Ramos (cell line): ENCODE measurements at regions not wholly inside any gene's neighbourhood (a gene's known extent, or its start where the extent isn't known, plus 50 kb on each side); places are given as distances from the start of the nearest gene placed in this dataset.
"Not testable (repeated sequence)": the region's sequence is repeated elsewhere in the genome, so short reads cannot be mapped to it uniquely, and the experiment has no call there.

Source experiments
- in situ Hi-C: fragments of 300-500 bp; cut with MboI; formaldehyde crosslinking; loops from one replicate; pipeline ENCODE4 v1.14.3; 2022; ENCODE audit warnings: low sequenced_read_pairs; ENCODE audit not compliant: unreplicated experiment

DNA sequence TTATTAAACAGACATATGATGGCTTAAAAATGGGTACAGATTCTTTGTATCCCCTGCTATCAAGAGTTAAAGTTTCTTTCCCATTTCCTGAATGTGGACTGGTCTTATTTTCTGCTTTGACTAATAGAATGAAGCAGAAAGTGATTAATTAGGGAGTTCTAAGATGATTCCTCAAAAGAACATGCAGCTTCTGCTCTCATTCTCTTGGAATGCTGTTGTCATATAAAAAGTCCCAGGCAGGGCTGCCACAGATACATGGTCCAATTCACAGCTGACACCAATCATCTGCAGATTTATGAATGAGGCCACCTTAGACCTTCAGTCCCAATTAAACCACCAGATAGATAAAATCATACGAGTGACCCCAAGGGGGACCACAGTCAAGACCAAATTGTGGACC is 844.5 kb upstream of the RAG2 start:
- in situ Hi-C loops = no loop called here

DNA sequence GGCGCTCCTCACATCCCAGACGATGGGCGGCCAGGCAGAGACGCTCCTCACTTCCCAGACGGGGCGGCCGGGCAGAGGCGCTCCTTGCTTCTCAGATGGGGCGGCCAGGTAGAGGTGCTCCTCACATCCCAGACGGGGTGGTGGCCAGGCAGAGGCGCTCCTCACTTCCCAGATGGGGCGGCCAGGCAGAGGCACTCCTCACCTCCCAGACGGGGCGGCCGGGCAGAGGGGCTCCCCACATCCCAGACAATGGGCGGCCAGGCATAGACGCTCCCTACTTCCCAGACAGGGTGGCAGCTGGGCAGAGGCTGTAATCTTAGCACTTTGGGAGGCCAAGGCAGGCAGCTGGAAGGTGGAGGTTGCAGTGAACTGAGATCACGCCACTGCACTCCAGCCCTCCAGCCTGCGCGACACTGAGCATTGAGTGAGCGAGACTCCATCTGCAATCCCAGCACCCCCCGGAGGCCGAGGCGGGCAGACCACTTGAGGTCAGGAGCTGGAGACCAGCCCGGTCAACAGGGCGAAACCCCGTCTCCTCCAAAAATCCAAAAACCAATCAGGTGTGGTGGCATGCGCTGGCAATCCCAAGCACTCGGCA is 833.7 kb upstream of the RAG2 start:
- in situ Hi-C loops = not testable (repeated sequence)

GRCh38 chr11:37430966-37431632 is 833.1 kb upstream of the RAG2 start:
- in situ Hi-C loops = not testable (repeated sequence)

DNA sequence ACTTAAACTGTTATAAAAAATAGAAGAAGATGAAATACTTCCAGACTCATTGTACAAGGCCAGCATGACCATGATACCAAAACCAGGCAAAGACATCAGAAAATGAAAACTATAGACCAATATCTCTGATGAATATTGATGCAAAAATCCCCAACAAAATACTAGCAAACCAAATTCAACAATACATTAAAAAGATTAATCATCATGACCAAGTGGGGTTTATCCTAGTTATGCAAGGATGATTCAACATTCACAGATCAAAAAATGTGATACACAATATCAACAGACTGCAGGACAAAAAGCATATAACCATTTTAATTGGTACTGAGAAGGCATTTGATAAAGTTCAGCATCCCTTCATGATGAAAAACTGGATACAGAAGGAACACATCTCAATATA is 824.5 kb upstream of the RAG2 start:
- in situ Hi-C loops = no loop called here

- in situ Hi-C loops = no loop called here
Measured at GRCh38 chr11:37411289-37411688, 813.3 kb upstream of the RAG2 start.

DNA sequence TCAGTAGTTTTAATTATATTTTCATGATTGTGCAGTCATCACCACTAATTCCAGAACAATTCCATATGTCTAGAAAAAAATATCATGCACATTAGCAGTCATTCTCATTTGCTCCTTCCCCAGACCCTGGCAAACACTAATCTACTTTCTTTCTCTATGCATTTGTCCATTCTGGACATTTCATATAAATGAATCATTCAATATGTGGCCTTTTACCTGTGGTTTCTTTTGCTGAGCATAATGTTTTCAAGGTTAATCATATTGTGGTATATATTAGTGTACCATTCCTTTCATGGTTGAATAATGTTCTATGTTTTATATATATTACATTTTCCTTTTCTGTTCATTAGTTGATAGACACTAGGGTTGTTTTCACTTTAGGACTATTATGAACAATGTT is 811.1 kb upstream of the RAG2 start:
- in situ Hi-C loops = no loop called here

DNA sequence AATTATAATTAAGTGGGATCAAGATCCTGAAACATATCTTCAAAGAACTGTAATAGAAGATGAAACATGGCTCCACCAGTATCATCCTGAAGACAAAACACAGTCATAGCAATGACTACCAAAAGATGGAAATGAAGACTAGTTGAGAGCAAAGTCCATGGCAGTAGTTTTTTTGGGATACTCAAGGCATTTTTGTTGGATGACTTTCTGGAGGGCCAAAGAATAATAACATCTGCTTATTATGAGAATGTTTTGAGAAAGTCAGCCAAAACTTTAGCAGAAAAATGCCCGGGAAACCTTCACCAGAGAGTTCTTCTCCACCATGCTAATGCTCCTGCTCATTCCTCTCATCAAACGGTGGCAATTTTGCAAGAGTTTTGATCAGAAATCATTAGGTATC is 809.4 kb upstream of the RAG2 start:
- in situ Hi-C loops = no loop called here

DNA sequence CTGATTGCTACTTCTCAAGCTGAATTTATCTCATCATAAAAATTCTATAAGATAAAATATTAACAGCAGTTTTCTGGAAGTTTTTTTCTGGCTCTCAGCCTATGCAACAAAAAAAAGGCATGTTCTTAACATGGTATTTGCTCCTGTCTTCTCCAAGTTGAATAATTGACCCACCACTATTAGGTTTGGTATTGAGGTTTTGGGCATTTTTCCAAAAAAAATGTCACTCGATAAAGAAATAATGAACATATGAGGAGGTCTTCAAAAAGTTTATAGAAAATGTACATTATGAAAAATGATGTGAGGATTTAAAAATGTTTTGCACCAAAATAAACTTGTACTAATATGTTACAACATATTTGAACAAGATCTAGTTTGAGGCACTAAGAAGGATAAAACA is 808.6 kb upstream of the RAG2 start:
- in situ Hi-C loops = no loop called here

DNA sequence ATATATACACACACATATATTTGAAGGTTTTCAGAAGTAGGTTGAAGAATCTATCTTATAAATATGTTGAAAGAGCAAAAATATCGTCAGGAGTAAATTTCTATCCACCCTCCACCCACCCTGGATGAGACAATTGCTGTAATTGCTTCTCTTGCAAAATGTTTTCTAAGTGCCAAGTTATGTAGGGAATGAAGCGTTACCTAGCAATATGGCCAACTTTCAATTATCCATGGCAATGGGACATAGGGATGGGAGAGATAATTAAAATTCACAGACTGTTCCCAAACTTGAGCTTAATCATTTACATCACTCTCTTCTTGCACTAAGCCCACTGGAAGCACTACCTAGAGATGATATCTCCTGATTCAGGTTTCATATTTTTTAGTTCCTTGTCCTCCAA is 806.2 kb upstream of the RAG2 start:
- in situ Hi-C loops = no loop called here

DNA sequence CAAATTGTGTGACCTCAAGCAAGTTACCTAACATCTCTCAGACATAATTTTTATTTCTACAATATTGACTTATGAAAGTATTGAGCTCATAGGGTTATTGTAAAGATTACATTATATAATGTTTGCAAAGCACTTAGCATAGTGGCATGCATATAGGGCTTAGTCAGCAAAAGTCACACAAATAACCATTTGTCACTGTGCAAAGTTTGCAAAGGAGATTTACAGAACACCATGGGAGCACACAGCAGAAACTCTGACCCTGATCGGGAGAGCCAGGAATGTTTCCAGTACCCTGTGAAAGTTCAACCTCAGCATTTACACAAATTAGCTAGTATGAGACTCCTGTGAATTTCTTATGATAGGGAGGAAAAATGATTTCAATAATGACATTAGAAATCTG is 804.6 kb upstream of the RAG2 start:
- in situ Hi-C loops = no loop called here

GRCh38 chr11:37394236-37394870 is 796.3 kb upstream of the RAG2 start:
- in situ Hi-C loops = no loop called here

DNA sequence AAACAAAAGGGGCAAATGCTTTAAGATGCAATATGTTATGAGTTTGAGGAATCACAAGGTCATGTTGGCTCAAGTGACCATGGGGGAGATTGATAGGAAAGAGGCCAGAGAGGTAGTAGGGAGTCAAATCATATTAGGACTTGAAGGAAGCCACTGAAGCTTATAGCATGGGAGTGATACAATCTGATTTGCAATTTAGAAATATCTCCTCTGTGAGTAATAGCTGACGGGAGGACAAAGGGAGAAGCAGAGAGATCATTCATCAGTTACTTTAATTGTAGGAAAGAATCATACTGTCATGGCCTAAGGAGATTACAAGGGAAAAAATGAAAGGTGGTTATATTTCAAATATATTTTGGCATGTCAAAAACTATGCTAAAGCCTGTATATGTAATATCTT is 793.6 kb upstream of the RAG2 start:
- in situ Hi-C loops = no loop called here

GRCh38 chr11:37390576-37391083 is 792.6 kb upstream of the RAG2 start:
- in situ Hi-C loops = no loop called here

DNA sequence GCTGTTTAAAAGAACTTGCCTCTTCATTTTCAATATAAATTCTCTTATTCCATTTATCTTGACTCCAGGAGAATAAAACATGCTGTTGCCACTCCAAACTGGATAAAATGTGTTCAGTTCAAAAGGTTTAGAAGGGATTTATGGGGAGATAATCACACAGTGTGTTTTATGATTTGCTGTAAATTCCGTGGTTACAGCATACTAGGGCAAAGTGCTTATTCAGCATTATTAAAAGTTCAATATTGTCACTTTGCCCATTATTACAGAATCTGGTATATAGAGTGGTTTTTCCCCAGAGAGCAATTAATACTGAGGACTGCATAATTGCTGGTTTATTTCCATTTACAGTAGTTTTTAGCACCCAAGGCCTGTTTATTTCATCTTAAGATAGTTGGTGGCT is 780.9 kb upstream of the RAG2 start:
- in situ Hi-C loops = no loop called here

GRCh38 chr11:37372667-37373066 is 774.6 kb upstream of the RAG2 start:
- in situ Hi-C loops = no loop called here

DNA sequence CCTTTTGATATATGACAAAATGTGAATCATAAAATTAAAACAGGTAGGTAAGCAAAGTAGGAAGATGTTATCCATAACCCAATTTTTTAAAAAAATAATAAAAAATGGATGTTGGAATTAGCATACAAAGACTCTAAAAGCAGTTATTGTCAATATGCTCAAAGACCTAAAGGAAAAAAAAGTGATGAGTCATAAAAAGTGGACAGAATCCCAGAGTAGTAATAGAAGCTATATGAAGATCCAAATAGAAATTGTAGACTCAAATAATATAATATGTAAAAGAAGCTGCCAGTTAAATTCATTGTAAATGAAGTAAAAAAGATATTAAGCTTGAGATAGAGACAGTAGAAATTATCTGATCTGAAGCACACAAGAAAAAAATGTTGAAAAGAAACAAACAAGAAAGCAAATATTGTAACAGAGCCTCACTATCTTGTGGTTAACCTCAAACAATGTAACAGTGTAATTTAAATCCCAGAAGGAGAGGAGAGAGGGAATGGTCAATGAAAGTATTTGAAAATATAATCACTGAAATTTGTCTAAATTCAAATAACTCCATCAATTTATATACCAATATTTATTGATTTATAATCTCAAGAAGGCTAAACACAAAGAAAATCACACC is 773.4 kb upstream of the RAG2 start:
- in situ Hi-C loops = no loop called here

- in situ Hi-C loops = no loop called here
Measured at GRCh38 chr11:37370817-37371216, 772.8 kb upstream of the RAG2 start.

DNA sequence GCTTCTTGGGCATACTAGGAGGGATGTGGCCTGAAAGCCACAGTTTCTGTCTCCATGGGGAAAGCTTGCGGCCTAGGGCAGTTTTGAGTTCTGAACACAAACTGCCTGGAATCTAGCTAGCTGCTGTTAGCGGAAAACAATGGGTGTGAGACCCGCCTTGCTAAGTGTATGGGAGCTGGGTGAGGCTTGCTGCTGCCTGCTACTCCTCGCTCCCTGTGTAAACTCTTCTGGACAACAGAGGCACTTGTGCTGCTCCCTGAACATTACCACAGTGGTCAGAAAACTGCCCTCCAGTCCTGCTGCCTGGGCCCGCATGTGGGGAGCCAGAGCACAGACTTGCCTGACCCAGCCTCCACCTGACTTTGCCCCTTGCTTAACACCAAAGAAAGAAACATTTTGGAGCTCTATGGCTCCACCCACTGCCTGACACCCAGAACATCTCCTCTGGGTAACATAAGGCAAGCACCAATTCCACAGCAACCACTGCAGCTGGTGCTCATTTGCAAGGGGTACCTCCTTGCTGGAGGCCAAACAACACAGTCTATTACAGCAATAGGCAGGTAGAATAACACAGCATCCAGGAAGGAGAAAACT is 766.3 kb upstream of the RAG2 start:
- in situ Hi-C loops = no loop called here

DNA sequence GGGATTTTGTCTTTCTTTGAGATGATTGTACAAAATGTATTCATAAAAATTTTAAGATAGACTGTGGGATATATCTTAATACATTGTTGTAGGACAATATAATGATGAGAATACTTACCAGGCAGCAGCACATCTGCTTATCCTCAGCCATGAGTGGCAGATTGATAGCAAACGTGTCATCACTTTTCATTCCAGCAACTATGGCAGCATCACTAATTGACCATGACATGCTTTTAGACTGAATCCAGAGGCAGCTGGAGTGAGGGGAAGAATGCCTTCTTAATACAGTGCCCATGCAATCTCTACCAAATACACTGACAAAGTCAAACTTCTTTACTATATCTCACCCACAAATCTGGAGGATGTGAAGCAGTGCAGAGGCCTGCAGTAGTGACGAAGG is 755.2 kb upstream of the RAG2 start:
- in situ Hi-C loops = no loop called here

GRCh38 chr11:37352485-37352884 is 754.4 kb upstream of the RAG2 start:
- in situ Hi-C loops = no loop called here

GRCh38 chr11:37343290-37343689 is 745.3 kb upstream of the RAG2 start:
- in situ Hi-C loops = no loop called here
